DND-41 (cell line): ENCODE measurements at regions not wholly inside any gene's neighbourhood (a gene's known extent, or its start where the extent isn't known, plus 50 kb on each side); places are given as distances from the start of the nearest gene placed in this dataset.

Experiments used
- CTCF ChIP-seq: IDR thresholded peaks from 2 replicates; pipeline ENCODE4 v1.5.1; 2012; ENCODE audit warnings: borderline replicate concordance, low read length, moderate library complexity, mild to moderate bottlenecking; ENCODE audit not compliant: poor library complexity, severe bottlenecking; ENCODE audit errors: extremely low read depth
- EZH2 ChIP-seq: IDR thresholded peaks from 3 replicates; pipeline ENCODE4 v1.6.1; 2012; ENCODE audit warnings: borderline replicate concordance, low read depth, mild to moderate bottlenecking, moderate library complexity, low read length, inconsistent platforms; ENCODE audit not compliant: severe bottlenecking

DNA sequence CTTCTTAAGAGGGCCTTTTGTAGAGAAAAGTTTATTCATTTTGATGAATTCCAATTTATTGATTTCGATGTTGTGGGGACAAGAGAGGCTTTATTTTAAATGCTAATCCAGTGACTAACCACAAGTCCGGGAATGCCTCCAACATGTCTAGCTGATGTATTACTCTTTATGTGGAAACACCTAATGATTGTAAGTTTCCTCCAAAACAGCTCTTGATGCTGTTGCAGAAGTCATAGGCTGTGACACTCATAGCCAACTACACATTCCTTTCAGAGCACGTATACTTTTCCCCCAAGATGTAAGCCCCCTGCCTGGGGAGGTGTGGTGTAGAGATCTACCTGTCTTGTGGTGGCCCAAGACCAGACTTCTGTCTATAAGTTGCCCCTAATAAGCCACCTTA is 61.3 kb upstream of the RNF24 start:
- TF ChIP-seq CTCF, result no peak
- TF ChIP-seq EZH2, result no peak
